ENCODE measurements at regions not wholly inside any gene's neighbourhood (a gene's known extent, or its start where the extent isn't known, plus 50 kb on each side); places are given as distances from the start of the nearest gene placed in this dataset.
A peak's percentile ranks its signal among the peaks of the same experiment; 100 is the strongest.

- Mint-ChIP-seq H3K9me3 (ENCODE audit: low read depth, unreplicated experiment) (no peaks in the 10 kb centered on the region), H3K27me3 (ENCODE audit: unreplicated experiment) (no peaks in the 10 kb centered on the region), H3K27ac (ENCODE audit: unreplicated experiment) (peak overlapping the region; percentile 23), H3K4me3 (ENCODE audit: low read depth, unreplicated experiment) (peak overlapping the region; percentile 54), H3K4me1 (ENCODE audit: low read depth, unreplicated experiment) (peaks cover 28% of the 10 kb centered on the region), H3K36me3 (ENCODE audit: insufficient read depth, unreplicated experiment) (peaks cover 5% of the 10 kb centered on the region)
- peak; percentile 52 for DNase-seq
- TF ChIP-seq CTCF (IDR thresholded peaks at IDR 0.05; ENCODE audit: unreplicated experiment): peak; percentile 26
- no TSS peak for BruUV-seq (replicated peaks)
- CTCF ChIA-PET: interaction anchor here (0.6 kb wide), 1 partner anchor 699 kb away, joined by 3 read pairs; no protein-coding TSS in a partner anchor
- intact Hi-C loops (cut with micrococcal nuclease; ENCODE audit: unreplicated experiment): loop anchor here (1.0 to 10.0 kb wide), 2 partner anchors 70 to 517 kb away; partner anchors contain the start of gene ENC1
These were observed 501.7 kb downstream of the ARHGEF28 start for GRCh38 chr5:74127381-74128320.

- Mint-ChIP-seq H3K4me3 (ENCODE audit: low read depth, unreplicated experiment) (no peak overlapping the region), H3K9me3 (ENCODE audit: low read depth, unreplicated experiment) (no peaks in the 10 kb centered on the region), H3K27me3 (ENCODE audit: unreplicated experiment) (no peaks in the 10 kb centered on the region), H3K36me3 (ENCODE audit: insufficient read depth, unreplicated experiment) (peaks cover 5% of the 10 kb centered on the region), H3K4me1 (ENCODE audit: low read depth, unreplicated experiment) (peaks cover 28% of the 10 kb centered on the region), H3K27ac (ENCODE audit: unreplicated experiment) (no peak overlapping the region)
- intact Hi-C loops (cut with micrococcal nuclease; ENCODE audit: unreplicated experiment): loop anchor here (10.0 kb wide), 1 partner anchor 519 kb away; the partner anchor contains the start of gene ENC1
- CTCF ChIA-PET: no interaction called here
- BruUV-seq (replicated peaks): no TSS peak
- DNase-seq: no peak
- no peak for TF ChIP-seq CTCF (IDR thresholded peaks at IDR 0.05; ENCODE audit: unreplicated experiment)
These were observed 500.3 kb downstream of the ARHGEF28 start for GRCh38 chr5:74126294-74126693.

DNA sequence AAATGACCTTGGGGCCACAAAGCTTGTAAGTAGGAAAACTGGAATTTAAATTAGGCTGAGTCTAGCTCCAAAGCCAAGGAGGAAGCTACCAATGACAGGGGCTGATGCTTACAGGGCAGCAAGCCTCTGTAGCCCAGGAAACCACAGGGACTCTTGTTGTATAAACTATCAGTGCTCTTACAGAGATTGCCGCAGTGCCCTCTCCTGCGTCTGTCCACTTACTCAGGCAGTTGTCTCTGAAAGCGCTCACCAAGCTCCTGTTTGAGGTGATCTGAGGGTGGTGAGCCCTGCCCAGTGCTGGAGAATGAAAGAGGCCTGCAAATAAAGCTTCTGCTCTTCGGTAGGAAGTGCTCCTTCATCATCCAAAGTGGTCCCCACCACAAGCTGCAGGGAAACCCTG, 498.8 kb downstream of the ARHGEF28 start:
- no peaks in the 10 kb centered on the region for H3K9me3 Mint-ChIP-seq (ENCODE audit: low read depth, unreplicated experiment)
- BruUV-seq (replicated peaks): no TSS peak
- TF ChIP-seq CTCF (IDR thresholded peaks at IDR 0.05; ENCODE audit: unreplicated experiment): no peak
- intact Hi-C loops (cut with micrococcal nuclease; ENCODE audit: unreplicated experiment): loop anchor here (10.0 kb wide), 1 partner anchor 520 kb away; the partner anchor contains the start of gene ENC1
- H3K27me3 Mint-ChIP-seq (ENCODE audit: unreplicated experiment): no peaks in the 10 kb centered on the region
- peaks cover 5% of the 10 kb centered on the region for H3K36me3 Mint-ChIP-seq (ENCODE audit: insufficient read depth, unreplicated experiment)
- H3K4me1 Mint-ChIP-seq (ENCODE audit: low read depth, unreplicated experiment): peaks cover 28% of the 10 kb centered on the region
- no peak for DNase-seq
- H3K27ac Mint-ChIP-seq (ENCODE audit: unreplicated experiment): no peak overlapping the region
- CTCF ChIA-PET: interaction anchor here (0.6 to 1.2 kb wide), 2 partner anchors 13 to 96 kb away, joined by 3 to 6 read pairs; no protein-coding TSS in a partner anchor
- H3K4me3 Mint-ChIP-seq (ENCODE audit: low read depth, unreplicated experiment): no peak overlapping the region

DNA sequence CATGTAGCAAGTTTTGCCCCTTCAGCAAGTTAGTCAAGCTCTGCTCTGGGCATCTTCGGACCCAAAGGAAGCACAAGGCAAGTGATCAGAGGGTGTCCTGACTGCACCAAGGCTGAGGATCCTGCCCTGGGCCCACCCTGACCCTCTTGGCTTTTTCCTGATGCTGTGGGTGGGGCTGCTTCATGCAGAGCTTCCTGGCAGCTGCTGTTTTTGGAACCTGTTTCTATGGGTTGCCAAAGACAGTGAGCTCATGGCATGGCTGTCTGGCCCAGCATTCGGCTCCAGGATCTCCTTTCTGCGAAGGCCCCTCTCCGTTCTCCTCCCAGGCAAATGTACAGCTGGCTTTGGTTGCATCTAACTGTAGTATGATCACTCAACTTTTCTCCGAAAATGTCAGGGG, 497.9 kb downstream of the ARHGEF28 start:
- no peak overlapping the region for H3K27ac Mint-ChIP-seq (ENCODE audit: unreplicated experiment)
- H3K9me3 Mint-ChIP-seq (ENCODE audit: low read depth, unreplicated experiment): no peaks in the 10 kb centered on the region
- peaks cover 5% of the 10 kb centered on the region for H3K36me3 Mint-ChIP-seq (ENCODE audit: insufficient read depth, unreplicated experiment)
- H3K4me1 Mint-ChIP-seq (ENCODE audit: low read depth, unreplicated experiment): peaks cover 28% of the 10 kb centered on the region
- DNase-seq: no peak
- no peaks in the 10 kb centered on the region for H3K27me3 Mint-ChIP-seq (ENCODE audit: unreplicated experiment)
- no TSS peak for BruUV-seq (replicated peaks)
- intact Hi-C loops (cut with micrococcal nuclease; ENCODE audit: unreplicated experiment): loop anchor here (10.0 kb wide), 1 partner anchor 521 kb away; the partner anchor contains the start of gene ENC1
- CTCF ChIA-PET: no interaction called here
- TF ChIP-seq CTCF (IDR thresholded peaks at IDR 0.05; ENCODE audit: unreplicated experiment): no peak
- H3K4me3 Mint-ChIP-seq (ENCODE audit: low read depth, unreplicated experiment): no peak overlapping the region

Measured in Calu3 (cell line).